SIG-M5 (cell line): ENCODE measurements at regions not wholly inside any gene's neighbourhood (a gene's known extent, or its start where the extent isn't known, plus 50 kb on each side); places are given as distances from the start of the nearest gene placed in this dataset.
"Not testable (repeated sequence)": the region's sequence is repeated elsewhere in the genome, so short reads cannot be mapped to it uniquely, and the experiment has no call there.

Source experiments
- DNase-seq: peaks from one replicate; lab custom pipeline; 2025; lab: John Stamatoyannopoulos, UW

DNA sequence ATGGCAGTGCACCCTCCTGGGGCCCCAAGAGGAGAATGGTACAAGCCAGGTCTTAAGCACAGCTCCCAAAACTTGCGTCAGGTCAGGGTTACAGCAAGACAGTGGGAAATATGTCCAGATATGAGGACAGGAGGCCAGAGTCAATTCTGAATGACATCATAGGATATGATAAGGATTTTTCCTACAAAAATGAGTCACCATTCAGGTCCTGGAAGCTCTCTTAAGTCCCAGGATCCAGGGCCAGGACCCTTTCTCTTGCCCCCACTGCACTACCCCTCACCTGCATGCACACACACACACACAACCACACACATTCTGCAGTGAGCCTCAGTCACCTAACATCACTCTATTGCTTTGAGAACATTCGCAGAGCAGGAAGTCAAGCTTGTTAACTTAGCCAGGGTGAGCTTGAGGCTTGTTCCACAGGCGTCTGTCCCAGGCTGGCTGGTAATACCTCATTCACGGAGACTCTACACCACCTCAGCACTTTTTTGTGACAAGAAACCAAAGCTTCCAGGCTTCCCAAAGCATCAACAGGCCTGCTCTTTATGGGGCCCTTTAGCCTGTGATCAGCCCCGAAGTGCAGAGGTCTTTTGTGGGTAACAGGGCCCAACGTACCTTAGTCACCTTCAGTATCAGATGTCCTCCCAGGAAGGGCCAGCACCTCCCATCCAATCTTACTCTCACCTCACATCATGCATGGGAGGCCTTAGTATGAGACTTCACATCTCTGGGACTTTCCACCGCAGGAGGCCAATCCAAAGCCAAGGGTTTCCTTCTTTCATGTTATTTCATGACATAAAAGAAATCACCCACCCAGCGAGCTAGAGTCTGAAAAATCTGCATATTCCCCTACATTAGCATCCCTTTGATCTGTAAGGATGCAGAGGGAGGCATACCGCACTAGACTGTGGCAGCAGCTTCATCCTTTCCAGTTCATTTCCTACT lies 74.0 kb upstream of the LIPC start:
- DNase-seq, result no peak

DNA sequence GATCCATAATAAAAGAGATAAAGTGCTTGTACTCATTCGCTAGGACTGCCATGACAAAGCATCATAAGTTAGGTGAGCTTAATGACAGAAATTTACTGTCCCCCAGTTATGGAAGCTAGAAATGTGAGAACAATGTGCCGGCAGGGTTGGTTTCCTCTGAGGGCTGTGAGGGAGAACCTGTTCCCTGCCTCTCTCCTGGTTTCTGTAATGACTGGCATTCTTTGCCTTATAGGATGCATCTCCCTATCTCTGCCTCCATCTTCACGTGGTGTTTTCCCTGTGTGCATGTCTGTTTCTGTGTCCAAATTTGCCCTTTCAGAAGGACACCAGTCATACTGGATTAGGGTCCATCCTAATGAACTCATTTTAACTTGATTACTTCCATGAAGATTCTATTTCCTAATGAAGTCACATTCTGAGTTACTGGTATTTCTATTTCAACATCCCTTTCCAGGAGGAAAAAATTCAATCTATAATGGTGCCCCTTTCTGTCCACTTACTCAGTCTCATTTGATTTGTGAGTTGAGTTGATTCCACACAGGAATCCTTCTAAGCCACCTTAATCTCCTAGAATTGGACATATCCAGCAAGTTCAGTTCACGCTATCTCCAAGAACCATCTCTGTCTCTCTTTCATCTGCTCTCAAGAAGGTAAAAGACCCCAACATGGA lies 71.2 kb upstream of the LIPC start:
- DNase-seq, result no peak

DNA sequence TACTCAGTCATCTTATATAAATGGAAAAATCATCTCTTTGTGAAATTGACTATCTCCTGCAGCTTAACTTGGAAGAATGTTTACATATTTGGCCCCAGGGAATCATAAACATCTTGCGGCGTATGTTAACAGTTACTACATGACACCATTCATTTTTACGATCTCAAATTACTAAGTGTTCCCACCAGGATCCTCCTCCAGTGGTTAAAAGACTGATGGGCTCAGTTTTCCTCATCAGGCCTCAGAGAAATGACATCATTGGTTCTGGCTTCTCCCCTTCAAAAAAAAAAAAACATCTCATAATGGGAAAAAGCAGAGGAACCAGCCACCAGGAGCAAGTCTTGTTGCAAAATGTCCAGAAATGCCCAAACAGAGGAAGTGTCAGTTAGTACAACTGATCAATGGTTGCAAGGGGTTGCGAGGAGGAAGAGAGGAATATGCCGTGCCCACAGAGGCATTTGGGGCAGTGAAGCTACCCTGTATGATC lies 70.5 kb upstream of the LIPC start:
- no peak for DNase-seq

DNA sequence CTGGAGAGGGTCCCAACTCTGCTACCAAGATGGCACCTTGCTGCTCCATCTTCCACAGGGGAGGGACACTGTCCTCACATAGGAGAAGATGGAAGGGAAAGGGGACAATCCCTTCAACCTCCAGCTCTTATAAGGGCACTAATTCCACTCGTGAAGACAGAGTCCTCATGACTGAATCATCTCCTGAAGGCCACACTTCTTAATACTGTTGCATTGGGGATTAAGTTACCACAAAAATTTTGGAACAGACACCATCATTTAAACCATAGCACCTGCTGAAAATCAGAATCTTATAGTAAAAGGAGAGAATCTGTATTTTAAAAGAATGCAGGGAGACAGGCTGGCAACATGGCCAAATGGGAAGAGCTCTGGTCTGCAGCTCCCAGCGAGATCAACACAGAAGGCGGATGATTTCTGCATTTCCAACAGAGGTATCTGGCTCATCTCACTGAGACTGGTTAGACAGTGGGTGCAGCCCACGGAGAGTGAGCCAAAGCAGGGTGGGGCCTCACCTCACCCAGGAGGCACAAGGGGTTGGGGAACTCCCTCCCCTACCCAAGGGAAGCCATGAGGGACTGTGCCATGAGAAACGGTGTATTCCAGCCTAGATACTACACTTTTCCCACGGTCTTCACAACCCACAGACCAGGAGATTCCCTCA lies 69.4 kb upstream of the LIPC start:
- DNase-seq, result no peak

DNA sequence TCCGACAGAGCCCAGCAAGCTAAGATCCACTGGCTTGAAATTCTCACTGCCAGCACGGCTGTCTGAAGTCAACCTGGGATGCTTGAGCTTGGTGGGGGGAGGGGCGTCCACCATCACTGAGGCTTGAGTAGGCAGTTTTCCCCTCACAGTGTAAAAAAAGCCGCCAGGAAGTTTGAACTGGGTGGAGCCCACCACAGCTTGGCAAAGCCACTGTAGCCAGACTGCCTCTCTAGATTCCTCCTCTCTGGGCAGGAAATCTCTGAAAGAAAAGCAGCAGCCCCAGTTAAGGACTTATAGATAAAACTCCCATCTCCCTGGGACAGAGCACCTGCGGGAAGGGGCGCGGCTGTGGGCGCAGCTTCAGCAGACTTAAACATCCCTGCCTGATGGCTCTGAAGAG lies 68.7 kb upstream of the LIPC start:
- DNase-seq, result not testable (repeated sequence)

DNA sequence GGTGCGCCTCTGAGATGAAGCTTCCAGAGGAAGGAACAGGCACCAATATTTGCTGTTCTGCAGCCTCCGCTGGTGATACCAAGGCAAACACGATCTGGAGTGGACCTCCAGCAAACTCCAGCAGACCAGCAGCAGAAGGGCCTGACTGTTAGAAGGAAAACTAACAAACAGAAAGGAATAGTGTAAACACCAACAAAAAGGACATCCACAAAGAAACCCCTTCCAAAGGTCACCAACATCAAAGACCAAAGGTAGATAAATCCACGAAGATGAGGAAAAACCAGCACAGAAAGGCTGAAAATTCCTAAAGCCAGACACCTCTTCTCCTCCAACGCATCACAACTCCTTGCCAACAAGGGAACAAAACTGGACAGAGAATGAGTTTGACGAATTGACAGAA lies 68.1 kb upstream of the LIPC start:
- DNase-seq, result not testable (repeated sequence)

DNA sequence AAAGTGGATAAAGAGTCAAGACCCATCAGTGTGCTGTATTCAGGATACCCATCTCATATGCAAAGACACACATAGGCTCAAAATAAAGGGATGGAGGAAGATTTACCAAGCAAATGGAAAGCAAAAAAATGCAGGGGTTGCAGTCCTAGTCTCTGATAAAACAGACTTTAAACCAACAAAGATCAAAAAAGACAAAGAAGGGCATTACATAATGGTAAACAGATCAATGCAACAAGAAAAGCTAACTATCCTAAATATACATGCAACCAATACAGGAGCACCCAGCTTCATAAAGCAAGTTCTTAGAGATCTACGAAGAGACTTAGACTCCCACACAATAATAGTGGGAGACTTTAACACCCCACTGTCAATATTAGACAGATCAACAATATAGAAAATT lies 66.7 kb upstream of the LIPC start:
- DNase-seq, result not testable (repeated sequence)

DNA sequence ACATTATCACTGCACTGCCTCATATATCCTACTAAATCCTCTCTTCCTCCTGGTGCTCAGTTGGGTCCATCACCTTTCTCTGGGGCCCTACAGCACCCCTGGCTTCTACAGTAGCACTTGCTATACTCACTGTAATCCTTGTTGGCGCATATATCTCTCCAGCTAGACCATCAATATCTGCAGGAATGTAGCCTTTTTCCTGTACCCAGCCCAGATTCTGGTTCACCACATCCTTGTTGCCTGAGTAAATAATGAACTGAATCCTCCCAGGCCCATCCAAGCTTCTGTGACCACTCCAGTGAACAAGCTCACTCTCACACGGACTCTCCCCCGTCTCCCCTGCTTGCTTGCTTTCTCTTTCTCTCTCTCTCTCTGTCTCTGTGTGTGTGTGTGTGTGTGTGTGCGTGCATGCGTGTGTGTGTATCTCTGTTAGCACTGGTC lies 62.5 kb upstream of the LIPC start:
- DNase-seq, result no peak

DNA sequence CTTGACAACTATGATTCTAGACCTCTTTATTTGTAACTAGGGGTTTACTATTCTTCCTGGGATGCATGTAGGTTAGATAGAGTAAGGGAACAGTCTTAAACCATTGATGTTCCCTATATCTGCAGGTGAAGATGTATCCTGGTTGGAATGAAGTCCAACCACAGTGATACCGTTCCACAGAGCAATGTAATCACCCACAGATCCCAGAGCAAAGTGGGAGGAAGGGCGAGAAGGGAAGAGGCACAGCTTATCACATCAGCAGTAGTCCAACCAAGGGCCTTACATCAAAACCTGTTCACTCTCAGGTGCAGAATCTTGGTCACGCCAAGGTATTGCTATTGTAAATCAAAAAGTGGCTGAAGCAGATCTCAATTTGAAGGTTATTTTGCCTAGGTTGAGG lies 61.8 kb upstream of the LIPC start:
- DNase-seq, result no peak

DNA sequence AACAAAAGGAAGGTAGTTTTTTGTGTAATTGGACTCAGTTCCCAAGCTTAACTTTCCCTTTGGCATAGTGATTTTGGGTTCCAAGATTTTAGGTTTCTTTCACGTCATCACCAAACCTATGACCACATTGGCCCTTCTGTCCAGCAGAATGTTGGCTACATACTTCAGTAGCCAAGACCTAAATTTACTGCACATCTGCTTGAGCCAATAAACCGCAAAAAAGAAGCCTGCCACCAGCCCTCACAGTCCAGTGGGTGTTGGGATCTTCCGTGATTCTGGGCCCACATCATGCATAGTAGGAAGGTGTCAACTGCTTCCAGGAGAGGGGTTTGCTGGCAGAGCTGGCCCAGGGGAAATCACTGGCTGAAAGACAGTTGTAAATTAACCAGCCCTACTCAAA lies 57.6 kb upstream of the LIPC start:
- DNase-seq, result no peak

DNA sequence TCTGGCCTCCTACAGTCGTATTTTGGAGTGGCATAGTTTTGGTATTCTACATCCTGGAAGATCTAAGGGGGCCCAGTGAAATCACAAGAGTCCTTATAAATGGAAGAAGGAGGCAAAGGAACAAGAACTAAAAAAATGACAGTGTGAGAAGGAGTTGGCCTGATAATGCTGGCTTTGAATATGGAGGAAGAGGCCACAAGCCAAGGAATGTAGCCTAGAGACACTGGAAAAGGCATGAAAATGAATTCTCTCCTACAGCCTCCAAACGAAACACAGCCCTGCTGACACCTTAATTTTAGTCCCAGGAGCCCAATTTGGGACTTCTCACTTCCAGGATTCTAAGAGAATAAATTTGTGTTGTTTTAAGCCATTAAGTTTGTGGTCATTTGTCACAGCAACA lies 54.6 kb upstream of the LIPC start:
- no peak for DNase-seq

DNA sequence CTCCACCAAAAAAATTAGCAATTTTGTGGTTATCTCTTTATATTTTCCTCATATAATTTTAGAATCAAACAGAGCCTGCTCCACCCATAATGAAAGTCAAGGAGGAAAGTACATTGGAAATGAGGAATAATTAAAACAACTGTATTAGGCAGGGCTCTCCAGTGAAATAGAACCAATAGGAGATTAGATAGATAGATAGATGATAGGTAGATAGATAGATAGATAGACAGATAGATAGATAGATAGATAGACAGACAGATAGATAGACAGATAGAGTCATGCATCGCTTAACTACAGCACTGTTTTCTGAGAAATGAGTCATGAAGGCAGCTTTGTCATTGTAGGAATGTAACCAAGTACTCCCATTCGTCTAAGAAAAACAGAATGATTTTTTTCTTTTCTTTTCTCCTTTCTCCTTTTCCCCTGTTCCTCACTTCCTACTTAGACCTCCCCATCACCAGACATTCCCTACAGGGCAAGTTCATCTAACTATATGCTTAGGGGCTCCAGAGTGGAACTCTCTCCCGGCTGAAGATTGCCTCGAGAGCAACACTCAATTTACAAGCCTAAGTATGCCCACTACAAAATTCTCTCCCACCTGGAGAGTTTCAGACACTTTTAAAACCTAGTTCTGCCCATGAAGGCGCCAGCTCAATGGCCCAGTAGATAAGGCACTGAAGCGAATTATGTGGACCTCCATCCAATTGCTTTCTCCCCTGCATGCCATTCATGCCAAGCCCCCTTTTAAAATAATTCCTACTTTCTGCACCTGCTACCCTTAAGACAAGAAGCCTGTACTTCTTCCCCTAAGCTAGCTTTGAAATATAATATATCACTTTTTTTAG lies 53.3 kb upstream of the LIPC start:
- no peak for DNase-seq

DNA sequence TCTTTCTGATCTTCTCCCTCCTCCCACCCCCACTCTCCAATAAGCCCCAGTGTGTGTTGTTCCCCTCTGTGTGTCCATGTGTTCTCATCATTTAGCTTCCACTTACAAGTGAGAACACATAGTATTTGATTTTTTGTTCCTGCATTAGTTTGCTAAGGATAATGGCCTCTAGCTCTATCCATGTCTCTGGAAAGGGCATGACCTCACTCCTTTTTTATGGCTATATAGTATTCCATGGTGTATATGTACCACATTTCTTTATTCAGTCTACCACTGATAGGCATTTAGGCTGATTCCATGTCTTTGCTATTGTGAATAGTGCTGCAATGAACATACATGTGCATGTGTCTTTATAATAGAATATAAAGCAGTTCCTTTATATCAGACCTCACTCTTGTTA lies 52.3 kb upstream of the LIPC start:
- not testable (repeated sequence) for DNase-seq

DNA sequence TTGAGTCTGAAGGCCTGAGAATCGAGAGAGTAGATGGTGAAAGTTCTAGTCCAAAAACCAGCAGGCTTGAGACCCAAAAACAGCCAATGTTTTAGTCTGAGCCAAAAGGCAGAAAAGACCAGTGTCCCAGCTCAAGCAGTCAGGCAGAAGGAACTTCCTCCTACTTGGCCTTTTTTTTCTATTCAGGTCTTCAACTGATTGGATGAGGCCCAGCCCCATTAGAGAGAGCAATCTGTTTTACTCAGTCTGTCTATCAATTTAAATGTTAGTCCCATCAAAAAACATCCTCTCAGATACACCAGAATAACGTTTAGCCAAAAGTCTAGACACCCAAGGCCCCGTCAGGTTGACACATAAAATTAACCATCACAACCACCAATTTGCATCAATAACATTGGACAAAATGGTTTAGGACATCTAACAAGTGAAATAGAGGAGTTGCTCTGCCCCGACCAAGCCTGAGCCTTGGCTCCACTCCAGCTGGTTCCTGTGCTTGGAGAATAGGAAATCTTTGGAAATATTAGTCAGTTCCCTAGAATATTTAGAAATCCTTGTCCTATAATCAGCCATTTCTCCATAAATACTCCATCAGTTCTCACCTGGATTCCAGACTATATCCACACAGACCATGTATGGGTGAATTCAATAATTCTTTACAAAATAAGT lies 51.4 kb upstream of the LIPC start:
- no peak for DNase-seq

DNA sequence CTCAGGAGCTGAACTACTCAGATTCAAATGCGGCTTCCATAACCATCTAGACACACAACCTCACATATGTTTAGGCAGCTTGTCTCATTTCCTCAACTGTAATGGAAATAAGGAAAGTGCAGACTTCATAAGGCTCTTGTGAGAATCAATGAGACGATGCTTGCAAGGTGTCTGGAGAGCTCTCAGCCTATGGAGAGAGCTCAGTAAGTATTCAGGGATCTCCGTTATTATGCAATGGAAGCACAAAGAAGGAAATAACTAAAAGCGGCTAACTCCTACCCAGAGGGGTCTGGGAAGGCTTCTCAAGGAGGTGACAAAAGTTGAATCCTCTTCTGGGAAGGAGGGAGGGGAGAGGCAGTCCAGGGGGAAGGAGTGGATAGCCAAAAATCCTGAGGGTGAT lies 50.1 kb upstream of the LIPC start:
- no peak for DNase-seq
